Ramos (cell line): ENCODE measurements at regions not wholly inside any gene's neighbourhood (a gene's known extent, or its start where the extent isn't known, plus 50 kb on each side); places are given as distances from the start of the nearest gene placed in this dataset.

Source experiments
- in situ Hi-C: fragments of 300-500 bp; cut with MboI; formaldehyde crosslinking; loops from one replicate; pipeline ENCODE4 v1.14.3; 2022; ENCODE audit warnings: low sequenced_read_pairs; ENCODE audit not compliant: unreplicated experiment

GRCh38 chr11:109734566-109734965 lies 312.6 kb downstream of the C11orf87 start:
- in situ Hi-C loops = no loop called here

- in situ Hi-C loops = no loop called here
Observed at GRCh38 chr11:109735128-109735527, 313.1 kb downstream of the C11orf87 start.

- in situ Hi-C loops = no loop called here
Observed at GRCh38 chr11:109739379-109739778, 317.4 kb downstream of the C11orf87 start.

GRCh38 chr11:109745996-109746625 lies 324.1 kb downstream of the C11orf87 start:
- in situ Hi-C loops = no loop called here

- in situ Hi-C loops = no loop called here
Observed at GRCh38 chr11:109747839-109748238, 325.8 kb downstream of the C11orf87 start.

- in situ Hi-C loops = no loop called here
Observed at GRCh38 chr11:109749476-109749875, 327.5 kb downstream of the C11orf87 start.

- in situ Hi-C loops = no loop called here
Observed at GRCh38 chr11:109750964-109751363, 329.0 kb downstream of the C11orf87 start.

GRCh38 chr11:109752212-109752825 lies 330.3 kb downstream of the C11orf87 start:
- in situ Hi-C loops = no loop called here

- in situ Hi-C loops = no loop called here
Observed at GRCh38 chr11:109756521-109756920, 334.5 kb downstream of the C11orf87 start.

GRCh38 chr11:109756951-109757350 lies 335.0 kb downstream of the C11orf87 start:
- in situ Hi-C loops = no loop called here

GRCh38 chr11:109762546-109762945 lies 330.6 kb upstream of the ZC3H12C start:
- in situ Hi-C loops = no loop called here

- in situ Hi-C loops = no loop called here
Observed at GRCh38 chr11:109765709-109766311, 327.4 kb upstream of the ZC3H12C start.

- in situ Hi-C loops = no loop called here
Observed at GRCh38 chr11:109769858-109770257, 323.3 kb upstream of the ZC3H12C start.

- in situ Hi-C loops = no loop called here
Observed at GRCh38 chr11:109770323-109770722, 322.9 kb upstream of the ZC3H12C start.

- in situ Hi-C loops = no loop called here
Observed at GRCh38 chr11:109772892-109773291, 320.3 kb upstream of the ZC3H12C start.

GRCh38 chr11:109775686-109776085 lies 317.5 kb upstream of the ZC3H12C start:
- in situ Hi-C loops = no loop called here

GRCh38 chr11:109783014-109783413 lies 310.2 kb upstream of the ZC3H12C start:
- in situ Hi-C loops = no loop called here

GRCh38 chr11:109783840-109784239 lies 309.4 kb upstream of the ZC3H12C start:
- in situ Hi-C loops = no loop called here

- in situ Hi-C loops = no loop called here
Observed at GRCh38 chr11:109784536-109784935, 308.7 kb upstream of the ZC3H12C start.

GRCh38 chr11:109785198-109785597 lies 308.0 kb upstream of the ZC3H12C start:
- in situ Hi-C loops = no loop called here

- in situ Hi-C loops = no loop called here
Observed at GRCh38 chr11:109785714-109786113, 307.5 kb upstream of the ZC3H12C start.
